Colon (tissue), 2 donors: ENCODE measurements at regions not wholly inside any gene's neighbourhood (a gene's known extent, or its start where the extent isn't known, plus 50 kb on each side); places are given as distances from the start of the nearest gene placed in this dataset.
A peak's percentile ranks its signal among the peaks of the same experiment; 100 is the strongest.
"Not testable (repeated sequence)": the region's sequence is repeated elsewhere in the genome, so short reads cannot be mapped to it uniquely, and the experiment has no call there.

Experiments used
- FAIRE-seq: peaks from 2 replicates; lab custom pipeline; 2012; peaks lifted over from hg19 to GRCh38; lab: Jason Lieb, UNC
- donor health status: control.
- donor health status: control.

- FAIRE-seq, result no peak
These were observed 50.8 kb upstream of the BEND6 start for GRCh38 chr6:56904068-56904467.

GRCh38 chr6:56902641-56903464, 52.1 kb upstream of the BEND6 start:
- peak; percentile 14 for FAIRE-seq

GRCh38 chr6:56900784-56901183, 54.1 kb upstream of the BEND6 start:
- no peak for FAIRE-seq

GRCh38 chr6:56899753-56900152, 55.2 kb upstream of the BEND6 start:
- no peak for FAIRE-seq

- FAIRE-seq, result no peak
These were observed 55.6 kb upstream of the BEND6 start for GRCh38 chr6:56899311-56899710.

- no peak for FAIRE-seq
These were observed 56.9 kb upstream of the BEND6 start for GRCh38 chr6:56897789-56898529.

GRCh38 chr6:56891754-56892153, 63.2 kb upstream of the BEND6 start:
- no peak for FAIRE-seq

- FAIRE-seq, result no peak
These were observed 64.1 kb upstream of the BEND6 start for GRCh38 chr6:56890683-56891429.

GRCh38 chr6:56890066-56890465, 64.8 kb upstream of the BEND6 start:
- no peak for FAIRE-seq

- no peak for FAIRE-seq
These were observed 65.4 kb upstream of the BEND6 start for GRCh38 chr6:56889492-56889891.

- no peak for FAIRE-seq
These were observed 66.2 kb upstream of the BEND6 start for GRCh38 chr6:56888687-56889086.

- no peak for FAIRE-seq
These were observed 67.8 kb upstream of the BEND6 start for GRCh38 chr6:56887086-56887485.

GRCh38 chr6:56877922-56878321, 77.0 kb upstream of the BEND6 start:
- FAIRE-seq, result no peak

GRCh38 chr6:56875961-56876360, 78.9 kb upstream of the BEND6 start:
- no peak for FAIRE-seq

GRCh38 chr6:56875523-56875922, 79.4 kb upstream of the BEND6 start:
- FAIRE-seq, result no peak

GRCh38 chr6:56874328-56874727, 80.6 kb upstream of the BEND6 start:
- no peak for FAIRE-seq

- FAIRE-seq, result not testable (repeated sequence)
These were observed 84.9 kb upstream of the BEND6 start for GRCh38 chr6:56870053-56870452.

GRCh38 chr6:56869346-56869745, 85.6 kb upstream of the BEND6 start:
- no peak for FAIRE-seq

- no peak for FAIRE-seq
These were observed 86.2 kb upstream of the BEND6 start for GRCh38 chr6:56868687-56869086.

GRCh38 chr6:56866917-56867522, 87.9 kb upstream of the BEND6 start:
- no peak for FAIRE-seq

GRCh38 chr6:56865081-56865875, 89.6 kb upstream of the BEND6 start:
- FAIRE-seq, result no peak
